ENCODE measurements at regions not wholly inside any gene's neighbourhood (a gene's known extent, or its start where the extent isn't known, plus 50 kb on each side); places are given as distances from the start of the nearest gene placed in this dataset.

GRCh38 chr3:148612278-148612677, 85.4 kb upstream of the AGTR1 start:
- no peaks in the 10 kb centered on the region for H3K27me3 ChIP-seq (ENCODE audit: insufficient read depth, poor library complexity, severe bottlenecking)
- TF ChIP-seq POLR2AphosphoS5 (IDR thresholded peaks at IDR 0.05; ENCODE audit: low read depth), result no peak
- no peak for TF ChIP-seq SPI1 (IDR thresholded peaks at IDR 0.05; ENCODE audit: borderline replicate concordance, low read depth)
- TF ChIP-seq REST (IDR thresholded peaks at IDR 0.05; ENCODE audit: insufficient replicate concordance, low read depth), result no peak
- TF ChIP-seq GABPA (IDR thresholded peaks at IDR 0.05; ENCODE audit: low read depth), result no peak
- TF ChIP-seq CTCF (IDR thresholded peaks at IDR 0.05; ENCODE audit: insufficient read depth, low read length), result no peak
- H3K4me3 ChIP-seq (replicated peaks; ENCODE audit: insufficient read depth, low read length), result no peak overlapping the region
- DNase-seq (ENCODE audit: low read depth in 1 of 2, low spot score in 1 of 2), result no peak
- no peak overlapping the region for H3K27ac ChIP-seq (replicated peaks)

DNA sequence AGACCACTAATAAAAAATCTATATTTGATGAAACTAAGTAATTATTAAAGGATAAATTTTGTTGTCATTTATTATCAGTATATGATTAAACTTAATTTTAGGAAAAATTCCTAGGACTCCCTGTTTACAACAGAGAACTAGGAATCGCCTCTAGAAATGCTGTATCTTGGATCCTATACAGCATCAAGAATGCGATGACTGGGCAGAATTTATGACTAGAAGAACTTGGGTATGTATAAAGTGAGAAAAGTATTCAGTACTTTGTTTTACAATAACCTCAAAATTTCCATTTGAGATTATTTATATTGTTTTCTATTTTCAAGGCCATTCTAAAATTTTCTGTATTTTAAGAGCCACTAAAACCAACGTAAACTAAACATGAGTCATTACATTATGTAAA, 82.3 kb upstream of the AGTR1 start:
- no peak overlapping the region for H3K27ac ChIP-seq (replicated peaks)
- H3K27me3 ChIP-seq (ENCODE audit: insufficient read depth, poor library complexity, severe bottlenecking), result no peaks in the 10 kb centered on the region
- TF ChIP-seq GABPA (IDR thresholded peaks at IDR 0.05; ENCODE audit: low read depth) (no peak), CTCF (IDR thresholded peaks at IDR 0.05; ENCODE audit: insufficient read depth, low read length) (no peak), POLR2AphosphoS5 (IDR thresholded peaks at IDR 0.05; ENCODE audit: low read depth) (no peak), SPI1 (IDR thresholded peaks at IDR 0.05; ENCODE audit: borderline replicate concordance, low read depth) (no peak), REST (IDR thresholded peaks at IDR 0.05; ENCODE audit: insufficient replicate concordance, low read depth) (no peak)
- no peak for DNase-seq (ENCODE audit: low read depth in 1 of 2, low spot score in 1 of 2)
- no peak overlapping the region for H3K4me3 ChIP-seq (replicated peaks; ENCODE audit: insufficient read depth, low read length)

GRCh38 chr3:148625095-148625736, 72.5 kb upstream of the AGTR1 start:
- no peak for DNase-seq (ENCODE audit: low read depth in 1 of 2, low spot score in 1 of 2)
- Histone ChIP-seq H3K27ac (replicated peaks) (no peak overlapping the region), H3K4me3 (replicated peaks; ENCODE audit: insufficient read depth, low read length) (no peak overlapping the region), H3K27me3 (ENCODE audit: insufficient read depth, poor library complexity, severe bottlenecking) (no peaks in the 10 kb centered on the region)
- TF ChIP-seq REST (IDR thresholded peaks at IDR 0.05; ENCODE audit: insufficient replicate concordance, low read depth) (no peak), SPI1 (IDR thresholded peaks at IDR 0.05; ENCODE audit: borderline replicate concordance, low read depth) (no peak), GABPA (IDR thresholded peaks at IDR 0.05; ENCODE audit: low read depth) (no peak), CTCF (IDR thresholded peaks at IDR 0.05; ENCODE audit: insufficient read depth, low read length) (no peak), POLR2AphosphoS5 (IDR thresholded peaks at IDR 0.05; ENCODE audit: low read depth) (no peak)

All from HL-60 (cell line).